ENCODE measurements at regions not wholly inside any gene's neighbourhood (a gene's known extent, or its start where the extent isn't known, plus 50 kb on each side); places are given as distances from the start of the nearest gene placed in this dataset.

- H3K9ac ChIP-seq, result no peak overlapping the region
- no peaks in the 10 kb centered on the region for H4K20me1 ChIP-seq (ENCODE audit: insufficient read depth)
- H3K79me2 ChIP-seq (ENCODE audit: insufficient read depth, low read depth), result no peaks in the 10 kb centered on the region
- no peak for TF ChIP-seq CTCF (conservative IDR thresholded peaks at IDR 0.05; ENCODE audit: low read depth, low read length)
- H3K36me3 ChIP-seq (ENCODE audit: insufficient read depth), result no peaks in the 10 kb centered on the region
- H3K4me2 ChIP-seq, result no peak overlapping the region
- H3K27me3 ChIP-seq (ENCODE audit: insufficient read depth, low read depth), result no peaks in the 10 kb centered on the region
- H2AFZ ChIP-seq (ENCODE audit: low read depth), result no peak overlapping the region
- no peaks in the 10 kb centered on the region for H3K4me1 ChIP-seq (ENCODE audit: low read depth, poor library complexity, severe bottlenecking)
- H3K4me3 ChIP-seq (IDR thresholded peaks at IDR 0.05; ENCODE audit: insufficient read depth, low read depth, low read length), result no peak overlapping the region
- H3K27ac ChIP-seq, result no peak overlapping the region
Observed at GRCh38 chr9:7242126-7242525, 484.4 kb downstream of the KDM4C start.

GRCh38 chr9:7241694-7242093, 483.9 kb downstream of the KDM4C start:
- Histone ChIP-seq H2AFZ (ENCODE audit: low read depth) (no peak overlapping the region), H3K9ac (no peak overlapping the region), H3K27ac (no peak overlapping the region), H3K4me1 (ENCODE audit: low read depth, poor library complexity, severe bottlenecking) (no peaks in the 10 kb centered on the region), H3K4me3 (IDR thresholded peaks at IDR 0.05; ENCODE audit: insufficient read depth, low read depth, low read length) (no peak overlapping the region), H3K79me2 (ENCODE audit: insufficient read depth, low read depth) (no peaks in the 10 kb centered on the region), H3K27me3 (ENCODE audit: insufficient read depth, low read depth) (no peaks in the 10 kb centered on the region), H4K20me1 (ENCODE audit: insufficient read depth) (no peaks in the 10 kb centered on the region), H3K36me3 (ENCODE audit: insufficient read depth) (no peaks in the 10 kb centered on the region), H3K4me2 (no peak overlapping the region)
- TF ChIP-seq CTCF (conservative IDR thresholded peaks at IDR 0.05; ENCODE audit: low read depth, low read length), result no peak

GRCh38 chr9:7240569-7241311, 483.0 kb downstream of the KDM4C start:
- TF ChIP-seq CTCF (conservative IDR thresholded peaks at IDR 0.05; ENCODE audit: low read depth, low read length), result no peak
- no peak overlapping the region for H3K27ac ChIP-seq
- H3K4me3 ChIP-seq (IDR thresholded peaks at IDR 0.05; ENCODE audit: insufficient read depth, low read depth, low read length), result no peak overlapping the region
- H4K20me1 ChIP-seq (ENCODE audit: insufficient read depth), result no peaks in the 10 kb centered on the region
- H3K79me2 ChIP-seq (ENCODE audit: insufficient read depth, low read depth), result no peaks in the 10 kb centered on the region
- no peaks in the 10 kb centered on the region for H3K36me3 ChIP-seq (ENCODE audit: insufficient read depth)
- no peaks in the 10 kb centered on the region for H3K4me1 ChIP-seq (ENCODE audit: low read depth, poor library complexity, severe bottlenecking)
- no peak overlapping the region for H2AFZ ChIP-seq (ENCODE audit: low read depth)
- H3K9ac ChIP-seq, result no peak overlapping the region
- H3K27me3 ChIP-seq (ENCODE audit: insufficient read depth, low read depth), result no peaks in the 10 kb centered on the region
- no peak overlapping the region for H3K4me2 ChIP-seq

GRCh38 chr9:7239708-7240107, 481.9 kb downstream of the KDM4C start:
- Histone ChIP-seq H3K4me2 (no peak overlapping the region), H3K9ac (no peak overlapping the region), H3K27ac (no peak overlapping the region), H3K4me1 (ENCODE audit: low read depth, poor library complexity, severe bottlenecking) (no peaks in the 10 kb centered on the region), H2AFZ (ENCODE audit: low read depth) (no peak overlapping the region), H3K79me2 (ENCODE audit: insufficient read depth, low read depth) (no peaks in the 10 kb centered on the region), H3K36me3 (ENCODE audit: insufficient read depth) (no peaks in the 10 kb centered on the region), H3K27me3 (ENCODE audit: insufficient read depth, low read depth) (no peaks in the 10 kb centered on the region), H4K20me1 (ENCODE audit: insufficient read depth) (no peaks in the 10 kb centered on the region), H3K4me3 (IDR thresholded peaks at IDR 0.05; ENCODE audit: insufficient read depth, low read depth, low read length) (no peak overlapping the region)
- TF ChIP-seq CTCF (conservative IDR thresholded peaks at IDR 0.05; ENCODE audit: low read depth, low read length), result no peak

All from KMS-11 (cell line).